Mammary epithelial cell (primary cell): ENCODE measurements at regions not wholly inside any gene's neighbourhood (a gene's known extent, or its start where the extent isn't known, plus 50 kb on each side); places are given as distances from the start of the nearest gene placed in this dataset.

ENCODE experiments used
- EZH2 ChIP-seq: IDR thresholded peaks from 2 replicates; pipeline ENCODE4 v1.6.1; 2012; ENCODE audit warnings: low read length, inconsistent platforms, borderline replicate concordance
- TF ChIP-seq, protein P1 (sequence below), 2 donors: IDR thresholded peaks in 1 of 2; conservative IDR thresholded peaks in 1 of 2; 2 replicates each; pipeline ENCODE4 v1.5.1; 2011 to 2012; ENCODE audit warnings: inconsistent platforms in 2 of 2, low read length in 2 of 2, mild to moderate bottlenecking in 2 of 2, control low read depth in 1 of 2, low read depth in 1 of 2; ENCODE audit not compliant: insufficient read depth in 1 of 2; ENCODE audit errors: extremely low read depth in 1 of 2

- TF ChIP-seq, protein P1, sequence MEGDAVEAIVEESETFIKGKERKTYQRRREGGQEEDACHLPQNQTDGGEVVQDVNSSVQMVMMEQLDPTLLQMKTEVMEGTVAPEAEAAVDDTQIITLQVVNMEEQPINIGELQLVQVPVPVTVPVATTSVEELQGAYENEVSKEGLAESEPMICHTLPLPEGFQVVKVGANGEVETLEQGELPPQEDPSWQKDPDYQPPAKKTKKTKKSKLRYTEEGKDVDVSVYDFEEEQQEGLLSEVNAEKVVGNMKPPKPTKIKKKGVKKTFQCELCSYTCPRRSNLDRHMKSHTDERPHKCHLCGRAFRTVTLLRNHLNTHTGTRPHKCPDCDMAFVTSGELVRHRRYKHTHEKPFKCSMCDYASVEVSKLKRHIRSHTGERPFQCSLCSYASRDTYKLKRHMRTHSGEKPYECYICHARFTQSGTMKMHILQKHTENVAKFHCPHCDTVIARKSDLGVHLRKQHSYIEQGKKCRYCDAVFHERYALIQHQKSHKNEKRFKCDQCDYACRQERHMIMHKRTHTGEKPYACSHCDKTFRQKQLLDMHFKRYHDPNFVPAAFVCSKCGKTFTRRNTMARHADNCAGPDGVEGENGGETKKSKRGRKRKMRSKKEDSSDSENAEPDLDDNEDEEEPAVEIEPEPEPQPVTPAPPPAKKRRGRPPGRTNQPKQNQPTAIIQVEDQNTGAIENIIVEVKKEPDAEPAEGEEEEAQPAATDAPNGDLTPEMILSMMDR (conservative IDR thresholded peaks at IDR 0.05 in 1 of 2, IDR thresholded peaks at IDR 0.05 in 1 of 2; ENCODE audit: extremely low read depth in 1 of 2, insufficient read depth in 1 of 2, low read depth in 1 of 2, low read length in 2 of 2): no peak
- no peak for TF ChIP-seq EZH2
Measured at GRCh38 chr13:112255550-112256120, 120.5 kb upstream of the SPACA7 start.
